Activated CD4-positive, alpha-beta T cell treated with anti-CD3 and anti-CD28 coated beads for 1 hour (primary cell): ENCODE measurements at regions not wholly inside any gene's neighbourhood (a gene's known extent, or its start where the extent isn't known, plus 50 kb on each side); places are given as distances from the start of the nearest gene placed in this dataset.
"Not testable (repeated sequence)": the region's sequence is repeated elsewhere in the genome, so short reads cannot be mapped to it uniquely, and the experiment has no call there.

ENCODE experiments used
- DNase-seq: peaks from one replicate; pipeline ENCODE4 v3.0.0-alpha.2; 2020

DNA sequence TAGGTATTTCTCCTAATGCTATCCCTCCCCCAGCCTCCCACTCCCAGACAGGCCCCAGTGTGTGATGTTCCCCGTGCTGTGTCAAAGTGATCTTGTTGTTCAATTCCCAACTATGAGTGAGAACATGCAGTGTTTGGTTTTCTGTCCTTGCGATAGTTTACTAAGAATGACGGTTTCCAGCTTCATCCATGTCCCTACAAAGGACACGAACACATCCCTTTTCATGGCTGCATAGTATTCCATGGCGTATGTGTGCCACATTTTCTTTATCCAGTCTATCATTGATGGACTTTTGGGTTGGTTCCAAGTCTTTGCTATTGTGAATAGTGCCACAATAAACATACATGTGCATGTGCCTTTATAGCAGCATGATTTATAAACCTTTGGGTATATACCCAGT lies 999.3 kb upstream of the ZEB2 start:
- DNase-seq = not testable (repeated sequence)

- DNase-seq = no peak
These were observed 992.0 kb upstream of the ZEB2 start for GRCh38 chr2:145511946-145512345.

GRCh38 chr2:145503511-145503910 lies 983.6 kb upstream of the ZEB2 start:
- DNase-seq = no peak

GRCh38 chr2:145501920-145502319 lies 982.0 kb upstream of the ZEB2 start:
- DNase-seq = no peak

GRCh38 chr2:145495590-145495989 lies 975.7 kb upstream of the ZEB2 start:
- DNase-seq = no peak

DNA sequence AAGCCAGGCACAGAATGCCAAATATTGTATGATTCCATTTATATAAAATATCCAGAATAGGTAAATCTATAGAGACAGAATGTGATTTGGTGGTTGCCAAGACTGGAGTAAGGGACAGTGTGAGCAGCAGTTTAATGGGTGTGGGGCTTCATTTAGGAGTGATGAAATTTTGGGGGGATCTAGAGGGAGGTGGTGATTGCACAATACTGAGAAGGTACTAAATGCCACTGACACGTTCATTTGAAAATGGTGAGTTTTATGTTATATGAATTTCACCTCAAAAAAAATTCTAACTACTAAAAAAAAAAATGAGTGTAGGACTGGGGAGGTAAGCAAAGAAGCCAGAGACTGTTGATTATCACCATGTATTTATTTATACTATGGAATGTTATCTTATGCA lies 974.5 kb upstream of the ZEB2 start:
- DNase-seq = no peak

DNA sequence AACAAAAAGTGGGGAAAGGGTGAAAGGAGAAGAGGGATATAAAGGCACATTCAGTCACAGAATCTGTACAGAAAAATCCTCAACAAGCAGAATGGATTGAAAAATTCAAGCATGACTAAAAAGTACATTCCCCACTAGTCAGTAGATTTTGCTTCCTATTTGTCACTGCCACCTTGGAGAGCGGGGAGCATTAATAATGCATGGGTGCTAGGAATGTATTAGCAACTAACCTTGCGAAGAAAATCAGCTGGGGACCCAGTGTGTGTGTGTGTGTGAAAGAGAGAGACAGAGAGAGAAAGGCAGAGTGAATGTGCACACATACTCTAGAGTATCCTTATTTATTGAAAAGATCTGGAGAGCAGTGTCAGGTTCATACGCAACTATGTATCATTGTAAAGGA lies 968.7 kb upstream of the ZEB2 start:
- no peak for DNase-seq

DNA sequence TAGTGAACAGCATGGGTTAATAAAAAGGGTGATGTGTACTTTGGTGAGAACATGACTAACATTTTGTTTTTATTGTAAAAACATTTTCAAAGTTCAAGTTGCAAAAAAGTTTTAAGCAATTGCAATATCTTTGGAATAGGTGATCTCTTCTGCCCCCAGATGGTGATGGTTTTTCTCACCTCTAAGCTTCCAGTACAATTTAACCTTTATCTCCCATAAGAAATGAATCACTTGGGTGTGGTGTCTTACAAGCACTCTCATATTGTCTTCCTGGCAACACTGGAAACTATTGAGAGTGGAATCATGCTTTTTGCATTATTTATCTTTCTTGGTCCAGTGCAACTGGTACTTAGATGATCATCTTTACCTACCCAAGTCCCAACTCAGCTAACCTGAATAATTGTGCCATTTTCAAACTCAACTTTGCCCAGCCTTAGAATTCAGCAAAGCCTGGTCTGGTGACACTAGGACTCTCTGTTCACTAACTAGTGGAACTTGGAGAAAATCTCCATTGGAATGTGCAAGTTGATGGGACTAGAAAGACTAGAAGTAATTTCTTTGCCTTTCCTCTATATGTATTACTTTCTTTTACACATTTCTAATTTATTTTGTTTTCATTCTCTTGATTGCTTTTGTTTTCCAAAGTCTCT lies 964.7 kb upstream of the ZEB2 start:
- no peak for DNase-seq

DNA sequence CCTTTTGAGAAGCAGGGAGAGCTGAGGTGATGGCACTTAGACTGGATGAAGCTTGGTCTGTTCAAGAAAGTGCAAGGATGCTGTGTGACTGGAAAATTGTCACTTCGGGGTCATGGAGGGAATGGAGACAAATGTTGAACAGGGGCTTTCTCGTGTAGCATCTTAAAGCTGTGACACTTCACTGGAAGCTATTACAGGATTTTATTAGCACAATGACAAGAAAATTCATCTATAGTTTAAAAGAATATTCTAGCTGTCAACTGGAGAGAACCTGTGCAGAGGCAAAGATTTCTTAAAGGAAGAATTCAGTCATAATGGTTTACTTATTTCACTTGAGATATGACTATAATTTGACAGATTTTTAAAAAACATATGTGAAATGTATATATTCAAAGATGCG lies 963.9 kb upstream of the ZEB2 start:
- no peak for DNase-seq

DNA sequence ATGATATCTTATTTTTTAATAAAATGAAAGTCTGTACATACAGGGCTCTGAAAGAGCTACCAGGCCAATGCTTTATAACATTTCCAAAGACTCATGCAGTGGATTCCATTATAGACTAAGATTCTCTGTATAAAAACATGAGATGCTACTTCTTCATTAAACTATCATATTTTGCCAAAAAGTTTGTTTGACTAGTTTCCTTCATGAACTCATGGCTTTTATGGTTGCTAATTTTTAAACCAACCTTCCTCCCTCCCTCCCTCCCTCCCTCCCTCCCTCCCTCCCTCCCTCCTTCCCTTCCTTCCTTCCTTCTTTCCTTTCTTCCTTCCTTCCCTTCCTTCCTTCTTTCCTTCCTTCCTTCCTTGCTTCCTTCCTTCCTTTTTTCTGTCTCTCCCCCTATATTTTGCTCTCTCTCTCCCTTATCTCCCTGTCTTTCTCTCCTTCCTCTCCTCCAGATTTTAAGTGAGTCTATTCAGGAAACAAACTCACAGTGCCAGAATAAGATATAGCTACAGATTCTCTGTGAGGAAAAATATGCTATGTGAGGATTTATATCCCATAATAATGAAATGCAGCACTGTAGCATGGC lies 961.5 kb upstream of the ZEB2 start:
- no peak for DNase-seq

DNA sequence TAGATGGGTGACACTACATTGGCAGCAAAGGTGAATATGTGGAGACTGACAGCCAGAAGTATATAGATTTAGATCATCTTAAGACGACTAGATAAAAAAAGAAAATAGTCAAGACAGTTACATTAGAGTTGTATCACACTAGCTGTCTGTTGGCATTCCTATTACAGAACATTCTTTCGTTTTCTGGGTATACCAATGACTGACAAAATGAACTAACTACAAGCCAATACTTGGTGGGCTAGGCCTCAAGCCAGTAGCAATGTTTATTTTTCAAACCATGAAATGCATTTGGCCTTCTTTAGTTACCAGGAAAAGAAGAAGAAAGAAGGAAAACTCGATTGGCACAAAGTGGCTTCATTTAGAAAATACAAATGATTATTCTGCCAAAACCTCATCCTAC lies 944.9 kb upstream of the ZEB2 start:
- DNase-seq = no peak

DNA sequence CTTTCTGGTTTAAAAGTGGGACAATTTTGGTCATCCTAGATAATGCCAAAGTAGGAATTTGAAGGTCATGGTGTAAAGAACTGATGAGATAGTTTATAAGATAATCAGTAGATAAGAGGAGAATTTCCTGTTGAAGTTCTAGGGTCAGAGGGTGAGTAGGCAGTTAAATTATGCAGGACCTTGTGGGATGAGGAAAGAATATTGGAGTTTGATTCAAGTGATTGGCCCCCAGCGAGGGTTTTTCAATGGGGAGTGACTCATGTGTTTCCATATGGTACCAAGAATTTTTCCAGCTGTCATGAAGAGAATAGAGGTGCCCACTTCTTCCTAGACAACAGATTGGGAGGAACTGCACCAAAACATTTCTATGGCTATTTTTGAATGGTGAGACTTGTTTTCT lies 940.2 kb upstream of the ZEB2 start:
- no peak for DNase-seq

DNA sequence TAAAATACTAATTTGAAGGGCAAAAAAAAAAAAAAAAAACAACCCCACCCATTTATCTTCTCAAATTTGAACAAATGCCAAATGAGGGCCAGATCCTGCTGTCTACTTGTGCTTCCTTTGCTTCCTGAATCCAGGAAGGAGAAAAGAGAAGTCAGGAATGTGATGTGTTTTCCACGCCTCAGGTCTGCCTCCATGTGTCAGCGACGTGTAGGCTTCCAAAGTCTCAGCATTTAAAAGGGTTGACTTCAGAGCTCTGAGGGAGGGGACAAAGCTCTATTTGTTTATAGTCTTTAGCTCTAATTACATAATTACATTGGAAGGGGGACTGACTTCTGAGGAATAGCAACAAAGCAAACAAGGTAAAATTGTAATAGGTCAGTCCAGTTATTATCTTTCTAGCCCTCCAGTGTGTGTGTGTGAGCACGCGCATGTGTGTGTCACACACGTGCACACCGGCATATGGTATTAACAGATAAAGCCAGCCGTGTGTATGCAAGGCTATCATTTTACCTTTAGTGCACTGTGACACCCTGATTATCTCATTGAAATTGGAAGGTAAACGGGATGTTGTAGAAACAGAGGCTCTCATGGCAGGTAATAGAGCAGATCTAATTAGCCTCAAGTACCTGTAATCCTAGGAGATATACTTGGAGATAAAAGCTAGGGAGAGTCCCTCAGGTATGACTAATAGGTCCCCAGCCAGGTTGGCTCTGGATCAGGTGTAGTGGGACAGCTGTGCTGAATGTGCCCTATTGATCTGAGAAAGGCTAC lies 911.4 kb upstream of the ZEB2 start:
- no peak for DNase-seq

- no peak for DNase-seq
These were observed 903.9 kb upstream of the ZEB2 start for GRCh38 chr2:145423809-145424208.

DNA sequence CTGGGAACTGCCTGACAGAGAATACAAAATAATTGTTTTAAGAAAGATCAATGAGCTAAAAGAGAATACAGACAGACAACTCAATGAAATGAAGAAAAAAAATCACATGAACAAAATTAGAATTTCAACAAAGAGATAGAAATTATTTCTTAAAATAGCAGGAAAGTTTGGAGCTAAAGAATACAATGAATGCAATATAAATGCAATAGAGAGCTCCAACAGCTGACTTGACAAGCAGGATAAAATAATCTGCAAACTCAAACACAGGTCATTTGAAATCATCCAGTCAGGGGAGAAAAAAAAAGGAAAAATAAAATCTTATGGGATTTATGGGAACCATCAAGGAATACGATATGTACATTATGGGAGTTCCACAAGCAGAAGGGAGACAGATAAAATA lies 902.7 kb upstream of the ZEB2 start:
- DNase-seq = no peak

- DNase-seq = no peak
These were observed 901.9 kb upstream of the ZEB2 start for GRCh38 chr2:145421841-145422240.

DNA sequence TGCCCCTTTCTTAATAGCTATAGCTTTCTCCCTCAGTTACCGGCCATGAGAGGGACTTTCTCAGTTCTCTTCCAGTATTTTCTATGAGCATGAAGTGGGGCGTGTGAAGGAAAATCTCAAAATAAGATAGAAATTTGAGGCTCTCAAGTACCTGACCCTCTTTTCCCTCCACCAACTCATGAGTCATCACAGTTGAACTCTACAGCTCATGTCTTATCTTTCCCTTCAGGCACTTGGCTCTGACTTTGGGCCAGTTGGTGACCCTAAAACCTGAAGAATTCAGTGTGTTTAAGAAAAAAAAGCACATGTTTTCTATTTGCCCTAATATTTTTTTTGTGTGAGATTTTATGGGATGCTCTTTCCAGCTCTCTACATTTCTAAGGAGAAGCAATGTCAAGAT lies 896.7 kb upstream of the ZEB2 start:
- DNase-seq = no peak

DNA sequence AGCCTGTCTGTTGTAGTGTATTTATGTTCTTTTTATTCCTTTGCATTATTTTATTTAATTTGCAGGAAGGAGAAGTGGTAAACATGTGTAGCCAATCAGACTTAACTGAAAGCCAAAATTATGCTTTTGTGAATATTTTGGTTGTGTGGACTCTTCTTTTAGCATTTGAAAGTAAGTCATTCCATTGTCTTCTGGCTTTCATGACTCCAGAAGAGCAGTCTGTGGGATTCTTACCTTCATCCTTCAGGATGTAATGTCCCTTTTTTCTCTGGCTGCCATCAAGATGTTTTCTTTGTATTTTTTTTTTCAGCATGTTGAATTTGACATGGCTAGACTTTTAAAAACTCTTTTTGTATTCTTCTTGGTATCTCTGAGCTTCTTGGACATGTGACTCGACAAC lies 895.2 kb upstream of the ZEB2 start:
- no peak for DNase-seq

- DNase-seq = no peak
These were observed 893.5 kb upstream of the ZEB2 start for GRCh38 chr2:145413261-145414030.

DNA sequence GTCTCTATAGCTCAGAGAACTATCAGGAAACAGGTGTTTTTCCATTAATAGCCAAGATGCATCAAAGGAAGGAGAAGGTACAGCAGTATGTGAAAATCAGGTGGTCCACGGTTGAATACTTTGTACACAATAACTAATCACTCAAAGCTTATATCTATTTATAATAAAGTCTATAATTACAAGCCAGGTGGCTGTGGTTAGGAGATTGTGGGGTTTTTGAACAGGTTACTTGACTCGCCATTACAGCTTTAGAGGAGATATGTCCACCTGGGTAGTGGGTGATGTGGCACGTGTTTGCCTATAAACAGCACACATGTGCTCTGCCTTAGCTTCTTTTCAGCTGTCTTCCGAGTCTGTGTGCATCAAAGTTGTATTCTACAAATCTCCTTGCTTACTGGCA lies 892.2 kb upstream of the ZEB2 start:
- DNase-seq = no peak

GRCh38 chr2:145411493-145411892 lies 891.6 kb upstream of the ZEB2 start:
- DNase-seq = no peak

DNA sequence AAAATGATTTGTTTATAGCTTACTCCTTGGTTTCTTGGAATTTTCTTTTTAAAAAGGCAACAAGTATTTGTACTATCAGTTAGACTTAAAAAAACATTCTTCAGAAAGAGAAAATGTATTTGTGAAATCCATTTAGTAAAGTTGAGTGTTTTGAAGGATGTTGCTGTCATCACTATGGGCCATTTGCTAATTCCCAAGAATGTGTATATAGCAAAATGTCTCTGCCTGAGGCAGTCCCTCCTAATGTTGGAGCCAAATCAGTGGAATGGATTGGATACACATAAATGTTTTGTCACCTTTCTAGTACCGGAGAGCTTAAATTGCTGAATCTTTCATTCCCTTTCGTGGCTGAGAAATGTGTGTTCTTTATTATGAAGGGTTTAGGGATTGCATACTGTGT lies 890.2 kb upstream of the ZEB2 start:
- DNase-seq = no peak

DNA sequence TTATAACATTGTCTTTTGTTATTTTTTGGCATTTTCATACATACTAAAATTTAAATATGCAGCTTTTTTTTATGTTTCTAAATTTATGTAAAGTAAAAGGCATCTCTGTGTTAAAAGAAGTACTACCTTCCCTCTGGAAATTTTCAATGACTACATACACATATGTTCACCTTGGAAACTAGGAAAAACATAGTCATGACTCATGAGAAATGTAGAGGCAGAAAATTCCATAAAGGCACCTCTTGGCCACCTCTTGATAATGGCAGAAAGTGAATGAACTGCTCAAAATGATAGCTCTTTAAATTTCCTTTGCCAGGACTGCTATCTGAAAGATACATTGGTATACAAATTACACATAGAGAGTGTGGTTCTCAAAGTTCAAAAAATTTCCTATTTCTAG lies 889.1 kb upstream of the ZEB2 start:
- no peak for DNase-seq

GRCh38 chr2:145404690-145405089 lies 884.8 kb upstream of the ZEB2 start:
- DNase-seq = no peak
